ENCODE measurements at regions not wholly inside any gene's neighbourhood (a gene's known extent, or its start where the extent isn't known, plus 50 kb on each side); places are given as distances from the start of the nearest gene placed in this dataset.
A peak's percentile ranks its signal among the peaks of the same experiment; 100 is the strongest.

DNA sequence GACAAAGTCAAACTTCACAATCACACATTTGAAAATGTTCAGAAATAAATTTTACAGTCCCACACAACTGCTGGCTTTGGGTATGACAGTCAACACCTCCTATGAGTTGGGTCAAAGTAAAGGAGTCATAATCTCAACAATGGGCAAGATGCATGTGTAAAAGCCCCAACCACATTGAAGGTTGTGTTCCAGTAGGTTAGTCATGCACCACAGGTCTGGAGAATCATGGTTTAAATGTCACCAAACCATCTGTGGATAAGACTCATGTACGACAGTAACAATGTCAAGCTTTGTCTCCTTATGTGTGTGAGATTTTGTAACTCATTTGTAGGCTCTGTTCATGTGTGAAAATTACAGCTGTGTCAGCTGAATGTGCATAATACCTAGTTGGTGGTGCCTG lies 1065.7 kb upstream of the AMELY start:
- DNase-seq (ENCODE audit: low spot score): no peak

DNA sequence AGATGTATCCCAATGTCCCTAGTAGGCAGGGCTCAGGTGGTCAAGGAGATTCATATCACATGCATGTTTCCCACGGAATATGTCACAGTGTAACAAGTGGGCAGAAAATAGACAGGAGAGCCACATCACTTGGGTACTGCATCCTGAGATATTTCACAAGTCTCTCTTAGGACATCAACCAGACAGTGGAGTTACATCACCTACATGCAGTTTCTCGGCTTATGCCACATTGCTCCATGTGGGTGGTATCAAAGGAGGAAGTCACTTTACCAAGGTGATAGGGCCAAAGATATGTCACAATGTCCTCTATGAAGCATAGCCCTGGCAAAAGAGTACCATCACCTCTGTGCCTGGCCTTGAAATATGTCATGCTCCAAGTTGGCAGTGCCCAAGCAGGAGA lies 1056.7 kb upstream of the AMELY start:
- no peak for DNase-seq (ENCODE audit: low spot score)

DNA sequence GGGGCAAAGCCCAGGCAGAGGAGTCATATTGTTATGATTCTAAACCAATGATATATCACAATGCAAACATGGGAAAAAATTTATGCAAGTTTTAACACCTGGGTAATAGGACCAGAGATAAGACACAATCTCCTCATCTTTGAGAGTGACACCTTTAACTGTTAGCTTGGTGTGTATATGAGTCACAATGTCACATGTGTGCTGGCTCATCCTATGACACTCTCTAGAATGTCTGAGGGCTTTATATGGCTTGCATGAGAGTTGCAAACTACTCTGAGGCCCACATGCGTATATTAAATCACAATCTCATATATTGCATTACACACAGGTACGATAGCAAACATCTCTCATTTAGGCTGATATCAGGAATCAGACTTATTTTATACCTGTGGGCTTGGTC lies 1055.4 kb upstream of the AMELY start:
- DNase-seq (ENCODE audit: low spot score): no peak

DNA sequence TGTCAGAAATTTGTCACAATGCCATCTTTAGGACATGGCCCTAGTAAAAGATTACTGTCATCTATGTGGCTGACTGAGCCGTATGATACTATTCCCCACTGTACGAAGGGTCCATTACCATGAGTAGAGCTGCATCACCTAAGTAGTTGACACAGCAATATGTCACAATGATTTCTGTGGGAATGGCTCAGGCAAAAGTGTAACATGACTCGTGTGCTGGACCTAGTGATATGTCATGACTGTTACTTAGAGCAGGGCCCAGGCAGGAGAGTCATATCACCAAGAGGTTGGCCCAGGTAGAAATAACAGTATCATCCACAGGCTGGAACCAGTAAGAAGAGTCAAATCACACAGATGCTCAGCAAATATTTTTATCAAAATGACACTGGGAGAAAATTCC lies 1051.8 kb upstream of the AMELY start:
- DNase-seq (ENCODE audit: low spot score): no peak

DNA sequence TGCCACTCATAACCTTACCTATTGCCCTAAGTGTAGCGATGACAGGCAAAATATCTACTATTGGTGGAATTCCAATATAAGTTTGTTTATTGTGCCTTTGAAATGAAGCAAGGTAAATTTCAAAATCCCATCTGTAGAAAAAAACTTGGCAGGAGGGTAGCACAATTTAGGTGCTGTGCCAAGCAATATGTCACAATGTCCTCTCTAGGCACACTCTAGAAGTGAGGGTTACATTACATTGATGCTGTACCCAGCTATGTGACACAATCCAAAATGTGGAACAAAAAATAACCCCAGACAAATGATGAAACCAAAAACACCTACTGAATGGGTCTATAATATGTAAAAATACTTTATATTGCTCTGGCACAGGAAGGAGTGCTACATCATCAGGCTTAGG lies 1050.8 kb upstream of the AMELY start:
- no peak for DNase-seq (ENCODE audit: low spot score)

DNA sequence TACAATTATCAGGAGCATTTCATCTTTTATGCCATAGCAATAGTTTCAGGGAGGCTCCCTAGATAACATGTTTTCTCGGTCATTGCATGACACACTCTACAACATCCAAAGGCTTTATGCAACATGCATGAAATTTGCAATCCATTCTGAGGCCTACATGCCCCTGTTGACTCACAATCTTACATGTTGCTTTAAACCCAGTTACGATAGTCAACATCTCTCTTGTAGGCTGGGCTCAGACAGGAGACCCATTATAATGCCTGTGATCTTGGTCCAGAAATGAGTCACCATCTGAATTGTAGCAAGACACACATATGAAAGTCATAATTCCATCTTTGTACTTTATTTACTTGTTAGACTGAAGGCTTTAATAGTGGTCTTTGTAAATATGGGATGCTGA lies 1050.3 kb upstream of the AMELY start:
- no peak for DNase-seq (ENCODE audit: low spot score)

DNA sequence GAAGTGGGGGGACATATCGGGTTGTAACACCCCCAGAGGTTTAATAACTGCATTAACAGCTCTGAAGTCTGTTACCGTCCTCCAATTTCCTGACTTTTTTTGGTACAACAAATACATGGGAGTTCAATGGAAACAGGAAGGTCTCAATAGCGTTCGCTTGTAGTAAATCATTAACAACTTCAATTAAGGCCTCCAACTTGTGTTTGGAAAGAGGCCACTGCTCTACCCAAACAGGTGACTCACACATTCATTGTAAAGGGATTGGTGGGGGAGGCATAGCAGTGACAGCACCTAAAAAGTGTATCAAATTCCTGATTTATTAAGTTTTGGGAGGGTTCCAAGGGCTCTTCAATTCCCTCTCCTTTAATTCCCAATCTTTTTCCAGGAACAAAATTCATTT lies 1046.2 kb upstream of the AMELY start:
- no peak for DNase-seq (ENCODE audit: low spot score)

DNA sequence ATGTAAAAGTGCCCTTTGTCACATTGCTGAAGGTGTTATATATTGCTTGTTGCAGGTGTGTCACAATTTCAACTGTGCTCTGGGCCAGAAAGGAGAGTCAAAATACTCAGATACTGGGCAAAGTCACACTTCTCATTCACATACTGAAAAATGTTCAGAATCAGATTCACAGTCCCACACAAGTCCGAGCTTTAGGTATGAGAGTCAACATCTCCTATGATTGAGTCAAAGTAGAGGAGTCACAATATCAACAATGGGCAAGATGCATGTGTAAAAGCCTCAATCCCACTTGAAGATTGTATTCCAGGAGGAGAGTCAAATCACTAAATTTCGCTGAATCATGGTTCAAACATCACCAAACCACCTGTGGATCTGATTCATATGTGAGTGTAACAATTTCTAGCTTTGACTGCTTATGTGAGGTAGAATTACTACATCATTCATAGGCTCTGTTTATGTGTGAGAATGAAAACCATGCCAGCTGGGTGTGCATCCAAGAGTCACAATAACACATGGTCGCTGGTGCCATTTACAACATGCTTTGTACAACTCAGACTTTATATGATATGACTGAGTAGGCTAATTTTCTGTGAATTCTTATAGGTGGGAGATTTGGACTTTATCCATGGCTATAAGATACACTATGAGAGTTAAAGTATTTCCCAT lies 1039.8 kb upstream of the AMELY start:
- no peak for DNase-seq (ENCODE audit: low spot score)

DNA sequence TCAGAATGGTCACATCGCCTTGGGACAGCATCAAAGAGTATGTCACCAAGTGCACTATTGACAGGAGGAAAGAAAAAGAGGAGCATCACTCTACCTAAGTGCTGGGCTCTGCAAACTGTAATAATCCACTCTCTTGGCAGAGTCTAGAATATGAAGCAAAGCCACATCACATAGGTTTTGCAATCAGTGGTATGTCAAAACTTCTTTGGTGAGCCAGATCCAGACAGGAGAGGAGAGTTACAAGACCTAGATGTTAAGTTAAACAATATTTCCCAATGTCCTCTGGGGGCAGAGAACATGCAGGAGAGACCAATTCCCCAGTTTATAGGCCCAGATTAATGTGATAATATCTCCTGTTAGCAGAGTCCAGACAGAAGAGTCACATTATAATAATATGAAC lies 1032.6 kb upstream of the AMELY start:
- DNase-seq (ENCODE audit: low spot score): peak; percentile 1

DNA sequence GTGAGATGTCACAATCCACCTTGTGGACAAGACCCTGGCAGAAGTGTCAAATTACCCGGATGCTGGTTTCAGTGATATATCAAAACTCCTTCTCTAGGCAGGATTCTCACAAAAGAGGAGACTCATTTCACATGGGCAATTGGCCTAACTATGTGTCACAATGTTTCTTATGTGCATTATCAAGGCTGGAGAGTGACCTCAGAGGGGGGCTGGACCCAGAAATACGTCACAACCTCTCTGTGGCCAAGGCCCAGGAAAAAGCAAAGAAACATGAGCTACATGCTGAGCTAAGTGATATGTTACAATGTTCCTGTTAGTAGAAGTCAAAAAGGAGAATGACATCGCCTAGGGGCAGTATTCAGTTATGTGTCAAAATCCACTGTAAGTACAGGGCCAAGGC lies 1031.2 kb upstream of the AMELY start:
- DNase-seq (ENCODE audit: low spot score): no peak

DNA sequence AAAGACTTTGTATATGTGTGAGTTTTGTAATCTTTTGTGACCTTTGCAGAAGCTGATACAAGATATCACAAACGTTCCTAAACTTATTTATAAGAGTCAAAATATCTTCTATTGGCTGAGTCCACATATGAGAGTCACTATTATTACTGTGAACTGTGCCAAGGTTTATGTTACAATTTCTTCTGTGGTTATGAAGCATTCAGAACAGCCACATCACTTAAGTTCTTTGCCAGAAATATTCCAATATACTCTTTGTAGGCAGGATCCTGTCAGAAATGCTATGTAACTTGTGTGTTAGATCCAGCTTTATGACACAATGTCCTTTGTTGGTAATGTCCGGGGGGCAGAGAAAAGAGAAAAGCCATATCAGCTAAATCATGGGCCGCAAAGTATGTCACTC lies 1030.3 kb upstream of the AMELY start:
- no peak for DNase-seq (ENCODE audit: low spot score)

DNA sequence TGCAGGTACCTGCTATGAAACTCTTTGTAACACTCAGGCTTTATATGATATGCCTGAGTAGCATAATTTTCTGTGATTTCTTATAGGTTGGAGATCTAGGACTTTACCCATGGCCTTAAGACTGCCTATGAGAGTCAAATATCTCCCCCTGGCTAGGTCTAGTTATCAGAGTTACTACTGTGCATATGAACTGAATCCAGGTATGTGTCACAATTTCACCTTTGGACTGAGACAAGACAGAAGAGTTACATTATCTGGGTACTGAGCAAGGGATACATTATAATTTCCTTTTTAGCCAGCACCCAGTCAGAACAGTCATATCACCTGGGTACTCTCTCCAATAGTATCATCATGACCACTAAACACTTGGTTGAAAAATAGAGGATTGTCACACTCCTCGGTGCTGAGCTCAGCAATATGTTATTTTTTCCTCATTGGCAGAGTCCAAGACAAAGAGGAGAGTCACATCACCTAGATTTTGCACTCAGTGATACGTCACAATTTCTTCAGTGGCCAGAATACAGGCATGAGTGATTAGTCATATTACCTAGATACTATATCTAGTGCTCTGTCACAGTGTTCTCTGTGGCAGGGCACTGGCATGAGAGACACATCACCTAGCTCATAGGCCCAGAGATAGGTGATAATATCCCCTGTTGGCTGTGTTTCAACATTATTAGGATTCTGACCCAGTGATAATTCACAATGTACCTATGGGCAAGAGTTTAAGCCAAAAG lies 1027.6 kb upstream of the AMELY start:
- no peak for DNase-seq (ENCODE audit: low spot score)

DNA sequence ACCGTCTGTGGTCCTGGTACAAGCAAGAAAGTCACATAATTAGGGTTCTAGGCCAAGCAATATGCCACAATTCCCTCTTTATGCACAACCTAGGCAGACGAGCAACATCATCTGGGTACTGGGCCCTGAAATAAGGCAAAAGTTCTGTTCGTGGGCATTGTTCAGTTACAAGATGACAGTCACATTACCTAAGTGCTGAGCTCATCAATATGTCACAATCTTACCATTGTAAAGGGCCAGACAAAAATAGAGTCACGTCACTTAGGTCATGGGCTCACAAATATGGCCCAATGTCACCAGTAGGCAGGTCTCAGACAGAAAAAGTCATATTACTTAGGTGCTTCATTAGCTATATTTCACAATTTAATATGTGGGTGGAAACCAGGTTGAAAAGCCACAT lies 1025.3 kb upstream of the AMELY start:
- DNase-seq (ENCODE audit: low spot score): no peak

DNA sequence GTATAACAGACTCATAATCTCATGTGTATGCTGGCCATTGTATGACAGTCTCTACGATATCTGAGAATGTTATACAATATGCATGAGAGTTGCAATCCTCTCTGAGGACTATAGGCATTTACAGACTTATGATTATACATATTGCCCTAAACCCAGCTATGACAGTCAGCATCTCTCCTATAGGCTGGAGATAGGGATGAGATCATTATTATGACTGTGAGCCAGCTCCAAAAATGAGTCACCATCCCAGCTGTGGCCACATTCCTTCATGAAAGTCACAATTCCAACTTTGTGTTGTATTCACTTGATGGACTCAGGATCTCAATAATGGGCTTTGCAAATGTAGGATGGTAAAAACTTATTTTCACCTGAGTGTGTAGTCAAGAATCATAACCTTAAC lies 1024.5 kb upstream of the AMELY start:
- DNase-seq (ENCODE audit: low spot score): peak; percentile 16

DNA sequence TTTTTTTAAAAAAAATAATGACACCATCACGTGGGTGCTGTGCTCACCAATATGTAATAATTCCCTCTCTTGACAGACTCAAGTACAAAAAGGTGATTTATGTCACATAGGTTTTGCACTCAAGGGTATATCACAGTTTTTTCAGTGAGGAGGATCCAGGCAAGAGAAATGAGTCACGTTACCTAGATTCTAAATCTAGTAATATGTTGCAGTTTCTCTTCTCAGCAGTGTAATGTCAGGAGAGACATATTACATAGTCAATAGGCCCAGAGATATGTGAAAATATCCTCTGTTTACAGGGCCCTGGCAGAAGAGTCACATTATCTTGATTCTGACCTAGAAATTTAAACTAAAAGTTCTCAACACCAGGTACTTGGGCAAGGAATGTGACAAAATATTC lies 1024.1 kb upstream of the AMELY start:
- no peak for DNase-seq (ENCODE audit: low spot score)

DNA sequence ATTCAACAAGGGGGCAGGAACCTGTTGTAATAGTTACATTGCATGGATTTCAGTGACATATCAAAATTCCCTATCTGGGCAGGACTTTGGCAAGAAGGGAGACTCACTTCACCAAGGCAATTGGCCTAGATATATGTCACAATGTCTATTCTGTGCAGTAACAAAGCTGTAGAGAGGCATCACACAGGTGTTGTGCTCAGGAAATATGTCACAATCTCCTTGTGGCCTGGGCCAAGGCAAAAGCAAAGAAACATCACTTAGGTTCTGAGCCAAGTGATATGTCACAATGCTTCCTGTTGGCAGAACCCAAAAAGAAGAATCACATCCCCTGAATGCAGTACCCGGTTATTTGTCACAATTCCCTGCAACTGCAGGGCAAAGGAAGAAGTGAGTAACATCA lies 1020.9 kb upstream of the AMELY start:
- DNase-seq (ENCODE audit: low spot score): no peak

DNA sequence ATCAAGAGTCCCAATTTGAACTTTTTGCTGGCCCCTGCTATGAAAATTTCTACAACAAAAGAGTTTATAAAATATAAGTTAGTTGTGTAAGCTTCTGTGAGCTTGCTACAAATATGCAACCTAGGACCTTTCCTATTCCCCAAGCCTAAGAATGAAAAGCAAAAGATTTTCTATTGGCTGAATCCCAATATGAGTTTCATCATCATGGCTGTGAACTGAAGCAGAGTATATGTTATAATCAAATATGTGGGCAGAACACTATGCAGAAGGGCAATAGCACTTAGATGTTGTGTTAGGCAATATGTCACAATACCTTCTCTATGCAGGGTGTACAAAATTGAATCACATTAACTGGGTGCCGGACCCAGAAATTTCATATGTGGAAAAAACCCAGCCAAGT lies 1018.3 kb upstream of the AMELY start:
- no peak for DNase-seq (ENCODE audit: low spot score)

DNA sequence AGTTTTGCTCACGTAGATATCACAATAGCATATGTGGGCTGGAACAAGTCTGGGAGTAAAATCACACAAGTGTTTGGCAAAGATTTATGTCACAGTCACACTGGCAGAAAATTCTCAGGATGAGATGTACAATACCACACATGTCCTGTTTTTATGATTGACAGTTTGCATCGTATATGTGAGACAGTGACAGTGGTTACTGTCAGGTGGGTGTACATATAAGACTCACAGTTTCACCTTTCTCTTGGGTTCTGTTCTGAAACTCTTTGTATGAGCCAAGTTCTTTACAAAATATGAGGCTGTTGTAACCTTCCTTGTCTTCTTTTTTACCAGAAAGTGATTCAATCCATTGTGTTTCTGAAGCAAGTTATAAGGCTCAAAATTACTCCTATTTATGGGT lies 1012.5 kb upstream of the AMELY start:
- no peak for DNase-seq (ENCODE audit: low spot score)

DNA sequence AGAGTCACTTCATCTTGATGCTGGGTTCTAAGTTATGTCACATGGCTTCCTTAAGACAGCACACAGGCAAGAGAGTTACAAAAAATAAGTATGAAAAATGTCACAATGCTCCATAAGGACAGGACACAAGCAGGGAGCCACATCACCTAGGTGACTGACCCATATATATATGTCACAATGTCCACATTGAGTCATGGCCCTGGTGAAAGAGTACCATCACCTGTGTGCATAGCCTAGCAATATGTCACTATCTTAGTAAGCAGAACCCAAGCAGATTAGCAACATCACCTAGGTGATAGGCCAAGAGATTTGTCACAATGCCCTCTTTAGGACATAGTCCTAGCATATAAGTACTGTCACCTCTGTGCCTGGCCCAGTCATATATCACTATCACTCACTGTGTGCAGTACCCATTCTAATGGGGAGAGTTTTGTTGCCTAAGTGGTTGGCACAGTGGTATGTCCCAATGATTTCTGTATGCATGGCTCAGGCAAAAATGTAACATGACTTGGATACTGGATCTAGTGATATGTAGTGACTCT lies 1012.0 kb upstream of the AMELY start:
- no peak for DNase-seq (ENCODE audit: low spot score)

DNA sequence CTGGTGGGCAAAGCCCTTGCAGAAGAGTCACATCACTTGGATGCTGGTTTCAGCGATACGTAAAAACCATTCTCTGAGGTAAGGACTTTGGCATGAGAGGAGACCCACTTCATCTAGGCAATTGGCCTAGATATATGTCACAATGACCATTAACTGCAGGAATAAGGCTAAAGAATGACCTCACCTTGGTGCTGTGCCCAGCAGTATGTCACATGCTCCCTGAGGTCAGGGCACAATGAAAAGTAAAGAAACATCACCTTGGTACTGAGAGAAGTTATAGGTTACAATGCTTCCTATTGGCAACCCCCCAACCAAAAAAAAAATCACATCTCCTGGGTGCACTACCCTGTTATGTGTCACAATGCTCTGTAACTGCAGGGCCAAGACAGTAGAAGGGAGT lies 1008.8 kb upstream of the AMELY start:
- DNase-seq (ENCODE audit: low spot score): no peak

DNA sequence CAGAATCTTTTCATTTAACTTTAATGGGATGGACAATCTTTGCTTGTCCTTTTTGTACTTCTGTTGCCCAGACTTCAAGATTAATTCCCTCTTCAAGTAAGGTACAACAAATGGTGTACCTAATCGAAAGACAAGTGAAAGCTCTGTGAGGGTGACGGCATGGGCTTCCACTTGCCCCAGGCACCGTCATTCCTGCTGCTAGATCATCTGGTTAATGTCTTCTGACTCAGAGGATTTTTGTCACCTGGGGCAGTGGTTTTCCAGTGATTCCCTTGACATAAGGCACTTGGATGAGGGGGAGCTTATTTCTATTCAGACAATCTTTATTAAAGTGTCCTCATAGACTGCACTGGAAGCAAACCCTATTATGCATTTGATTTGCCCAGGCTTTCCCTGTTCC lies 977.0 kb upstream of the AMELY start:
- no peak for DNase-seq (ENCODE audit: low spot score)

DNA sequence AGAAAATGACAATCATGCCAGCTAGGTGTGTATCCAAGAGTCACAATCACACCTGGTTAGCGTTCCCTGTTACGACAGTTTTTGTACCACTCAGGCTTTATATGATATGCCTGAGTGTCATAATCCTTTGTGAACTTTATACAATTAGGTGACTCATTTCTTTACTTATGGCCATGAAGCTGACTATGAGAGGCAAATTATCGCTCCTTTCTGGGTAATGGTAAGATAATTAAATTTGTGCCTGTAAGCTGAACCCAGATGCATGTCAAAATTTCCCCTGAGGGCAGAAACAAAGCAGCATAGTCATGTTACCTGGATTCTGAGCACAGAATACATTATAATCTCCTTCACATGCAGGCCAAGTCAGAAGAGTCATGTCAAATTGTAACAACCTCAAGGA lies 970.1 kb upstream of the AMELY start:
- DNase-seq (ENCODE audit: low spot score): no peak

DNA sequence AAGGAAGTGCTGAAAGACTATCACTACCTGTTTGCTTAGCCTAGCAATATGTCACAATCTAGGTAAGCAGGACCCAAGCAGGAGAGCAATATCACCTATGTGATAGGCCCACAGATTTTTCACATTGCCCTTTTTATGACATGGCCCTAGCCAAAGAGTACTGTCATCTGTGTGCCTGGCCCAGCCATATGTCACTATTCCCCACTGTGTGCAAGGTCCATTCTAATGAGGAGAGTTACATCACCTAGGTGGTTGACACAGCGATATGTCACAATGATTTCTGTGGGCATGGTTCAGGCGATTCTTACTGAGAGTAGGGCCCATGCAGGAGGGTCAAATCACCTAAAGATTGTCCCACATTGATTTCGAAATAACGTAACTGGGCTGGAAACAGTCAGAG lies 967.7 kb upstream of the AMELY start:
- no peak for DNase-seq (ENCODE audit: low spot score)

DNA sequence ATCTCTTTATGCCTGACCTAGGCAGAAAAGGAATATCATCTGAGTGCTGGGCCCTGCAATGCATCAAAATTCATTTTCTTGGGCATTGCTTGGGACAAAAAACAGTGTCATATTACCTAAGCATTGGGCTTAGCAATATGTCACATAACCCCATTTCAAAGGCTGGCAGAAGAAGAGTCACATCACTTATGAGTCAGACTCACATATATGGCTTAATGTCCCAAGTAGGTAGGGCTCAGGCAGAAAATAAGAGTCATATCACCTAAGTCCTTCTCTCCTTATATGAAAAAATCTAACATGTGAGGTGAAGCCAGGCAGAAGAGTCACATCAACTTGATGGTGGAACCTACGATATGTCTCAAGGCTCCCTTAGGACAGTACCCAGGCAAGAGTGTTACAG lies 967.2 kb upstream of the AMELY start:
- DNase-seq (ENCODE audit: low spot score): no peak

Measured in GM03348 (cell line).